OCI-LY1 (cell line): ENCODE measurements at regions not wholly inside any gene's neighbourhood (a gene's known extent, or its start where the extent isn't known, plus 50 kb on each side); places are given as distances from the start of the nearest gene placed in this dataset.

Source experiments
- CTCF ChIP-seq: fragments of 200-600 bp; sonication (generic), shearing (Covaris generic); IDR thresholded peaks from 2 replicates; pipeline ENCODE4 v1.5.1; 2017; ENCODE audit warnings: mild to moderate bottlenecking, antibody characterized with exemption, low read length, moderate library complexity, mixed read lengths
- EZH2 ChIP-seq: fragments of 200-600 bp; sonication (generic), shearing (Covaris generic); IDR thresholded peaks from 2 replicates; pipeline ENCODE4 v1.8.0; 2017; ENCODE audit warnings: borderline replicate concordance, mixed run types, mild to moderate bottlenecking, antibody characterized with exemption, low read length, moderate library complexity, mixed read lengths

GRCh38 chr17:31663576-31663975, 195.5 kb downstream of the COPRS start:
- TF ChIP-seq CTCF (no peak), EZH2 (no peak)
